DOHH2 (cell line): ENCODE measurements at regions not wholly inside any gene's neighbourhood (a gene's known extent, or its start where the extent isn't known, plus 50 kb on each side); places are given as distances from the start of the nearest gene placed in this dataset.

Experiments
- CTCF ChIP-seq: fragments of 200-600 bp; sonication (generic); IDR thresholded peaks from one replicate; pipeline ENCODE4 v1.5.1; 2014; ENCODE audit warnings: antibody characterized with exemption, mild to moderate bottlenecking, low read depth, low read length; ENCODE audit not compliant: poor library complexity, severe bottlenecking
- EZH2phosphoT487 ChIP-seq: fragments of 200-600 bp; sonication (generic); IDR thresholded peaks from 2 replicates; pipeline ENCODE4 v1.6.1; 2017; ENCODE audit warnings: borderline replicate concordance, mild to moderate bottlenecking, antibody characterized with exemption, low read length, moderate library complexity, mixed read lengths

- no peak for TF ChIP-seq CTCF
- TF ChIP-seq EZH2phosphoT487 = no peak
Measured at GRCh38 chr1:114216431-114217173, 62.9 kb upstream of the SYT6 start.
